Gastrocnemius medialis (tissue), 4 donors: ENCODE measurements at regions not wholly inside any gene's neighbourhood (a gene's known extent, or its start where the extent isn't known, plus 50 kb on each side); places are given as distances from the start of the nearest gene placed in this dataset.
"Not testable (repeated sequence)": the region's sequence is repeated elsewhere in the genome, so short reads cannot be mapped to it uniquely, and the experiment has no call there.

Source experiments
- ATAC-seq, 2 donors: fragments of 150-250 bp; one replicate each; pipeline ENCODE4 v1.9.1; 2016
- DNase-seq, 2 donors: peaks; one replicate each; pipeline ENCODE4 v3.0.0-alpha.2; 2019
- H3K27ac ChIP-seq, 4 donors: fragments of 200-600 bp; sonication (generic); 1 replicate in 1 of 4; 2 replicates in 3 of 4; pipeline ENCODE4 v1.5.1; 2016 to 2018; ENCODE audit warnings: mild to moderate bottlenecking in 2 of 4, moderate library complexity in 1 of 4
- H3K27me3 ChIP-seq, 3 donors: fragments of 200-600 bp; sonication (generic) in 2 of 3; 1 replicate in 1 of 3; 2 replicates in 2 of 3; pipeline versions ENCODE4 v1.5.1 to v1.6.0; 2016 to 2019; ENCODE audit warnings: mild to moderate bottlenecking in 1 of 3, moderate library complexity in 1 of 3
- H3K36me3 ChIP-seq, 2 donors: fragments of 200-600 bp; sonication (generic) in 1 of 2; one replicate each; pipeline ENCODE4 v1.5.1; 2017 to 2018
- H3K4me1 ChIP-seq, 2 donors: fragments of 200-600 bp; sonication (generic) in 1 of 2; one replicate each; pipeline ENCODE4 v1.5.1; 2016 to 2017; ENCODE audit warnings: mild to moderate bottlenecking in 2 of 2
- H3K4me3 ChIP-seq, 4 donors: fragments of 200-600 bp; sonication (generic) in 3 of 4; 1 replicate in 1 of 4; 2 replicates in 3 of 4; pipeline ENCODE4 v1.5.1; 2016 to 2019; ENCODE audit warnings: mild to moderate bottlenecking in 2 of 4
- H3K9me3 ChIP-seq, 3 donors: fragments of 200-600 bp; sonication (generic) in 2 of 3; 1 replicate in 1 of 3; 2 replicates in 2 of 3; pipeline ENCODE4 v1.5.1; 2016 to 2019
- POLR2A ChIP-seq, 2 donors: fragments of 450-650 bp; IDR thresholded peaks; one replicate each; pipeline ENCODE4 v1.6.1; 2017; ENCODE audit warnings: antibody characterized with exemption in 2 of 2, mild to moderate bottlenecking in 2 of 2, moderate library complexity in 2 of 2
- in situ Hi-C, 4 donors: fragments of 200-750 bp; cut with MboI; loops; one replicate each; pipeline versions ENCODE4 v1.15.0 to v1.8.0; 2017; ENCODE audit warnings: low sequenced_read_pairs in 4 of 4
- intact Hi-C: fragments of 100-400 bp; cut with DNase I; formaldehyde crosslinking; loops from one replicate; pipeline ENCODE4 v1.15.1; 2023; ENCODE audit warnings: low total_unique reads
- TF ChIP-seq, protein P1 (sequence below), 5 experiments: fragments of 450-650 bp in 3 of 5; fragments of 200-600 bp in 2 of 5; sonication (generic) in 2 of 5; IDR thresholded peaks in 4 of 5; conservative IDR thresholded peaks in 1 of 5; 1 replicate in 4 of 5; 2 replicates in 1 of 5; pipeline ENCODE4 v1.5.1; 2016 to 2019; ENCODE audit warnings: antibody characterized with exemption in 5 of 5, mild to moderate bottlenecking in 3 of 5, moderate library complexity in 3 of 5

DNA sequence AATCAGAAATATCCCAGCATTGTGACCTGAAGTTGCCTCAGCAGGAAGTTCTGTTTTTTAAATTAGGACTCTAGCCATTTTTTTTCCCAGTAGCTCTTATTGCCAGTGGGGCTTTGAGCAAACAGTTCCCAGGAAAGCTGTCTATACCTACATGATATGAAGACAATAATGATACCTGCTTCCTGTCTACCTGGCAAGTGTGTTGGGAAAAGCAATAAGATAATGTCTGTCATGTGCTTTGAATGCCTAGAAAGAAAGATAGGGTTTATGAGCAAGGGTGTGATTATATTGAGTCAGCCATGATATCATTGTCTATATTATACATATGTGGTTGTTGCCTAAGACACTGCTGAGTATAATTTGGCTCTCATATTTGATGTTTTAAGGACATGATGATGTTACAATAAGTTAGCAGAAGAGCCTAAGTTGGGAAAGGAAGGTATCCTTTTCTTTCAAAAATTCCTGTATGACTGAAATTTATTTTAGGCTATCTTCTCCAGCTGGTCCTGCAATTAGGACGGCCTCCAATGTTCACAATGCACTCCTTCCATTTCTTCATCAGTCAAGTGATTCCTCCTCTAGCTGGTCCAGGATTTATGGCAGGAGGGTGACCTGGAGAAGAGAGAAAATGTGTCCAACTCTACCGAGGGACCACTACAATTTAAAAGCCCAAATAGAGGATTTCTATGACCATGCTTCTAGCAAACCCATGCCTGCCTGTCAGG is 99.6 kb upstream of the CDC42BPA start:
- Histone ChIP-seq H3K27me3 (no peaks in the 10 kb centered on the region), H3K36me3 (no peaks in the 10 kb centered on the region), H3K4me1 (no peaks in the 10 kb centered on the region), H3K27ac (peak overlapping the region in 2 of 4 donors; percentile 4 to 33), H3K4me3 (no peak overlapping the region), H3K9me3 (no peaks in the 10 kb centered on the region)
- in situ Hi-C loops, result no loop called here
- intact Hi-C loops, result no loop called here
- no peak for DNase-seq
- no peak for ATAC-seq
- TF ChIP-seq, protein P1, sequence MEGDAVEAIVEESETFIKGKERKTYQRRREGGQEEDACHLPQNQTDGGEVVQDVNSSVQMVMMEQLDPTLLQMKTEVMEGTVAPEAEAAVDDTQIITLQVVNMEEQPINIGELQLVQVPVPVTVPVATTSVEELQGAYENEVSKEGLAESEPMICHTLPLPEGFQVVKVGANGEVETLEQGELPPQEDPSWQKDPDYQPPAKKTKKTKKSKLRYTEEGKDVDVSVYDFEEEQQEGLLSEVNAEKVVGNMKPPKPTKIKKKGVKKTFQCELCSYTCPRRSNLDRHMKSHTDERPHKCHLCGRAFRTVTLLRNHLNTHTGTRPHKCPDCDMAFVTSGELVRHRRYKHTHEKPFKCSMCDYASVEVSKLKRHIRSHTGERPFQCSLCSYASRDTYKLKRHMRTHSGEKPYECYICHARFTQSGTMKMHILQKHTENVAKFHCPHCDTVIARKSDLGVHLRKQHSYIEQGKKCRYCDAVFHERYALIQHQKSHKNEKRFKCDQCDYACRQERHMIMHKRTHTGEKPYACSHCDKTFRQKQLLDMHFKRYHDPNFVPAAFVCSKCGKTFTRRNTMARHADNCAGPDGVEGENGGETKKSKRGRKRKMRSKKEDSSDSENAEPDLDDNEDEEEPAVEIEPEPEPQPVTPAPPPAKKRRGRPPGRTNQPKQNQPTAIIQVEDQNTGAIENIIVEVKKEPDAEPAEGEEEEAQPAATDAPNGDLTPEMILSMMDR (IDR thresholded peaks at IDR 0.05 in 4 of 5, conservative IDR thresholded peaks at IDR 0.05 in 1 of 5), result no peak
- TF ChIP-seq POLR2A (IDR thresholded peaks at IDR 0.05), result no peak

GRCh38 chr1:227416156-227416830 is 98.0 kb upstream of the CDC42BPA start:
- Histone ChIP-seq H3K36me3 (no peaks in the 10 kb centered on the region), H3K27ac (no peak overlapping the region), H3K4me1 (no peaks in the 10 kb centered on the region), H3K9me3 (no peaks in the 10 kb centered on the region), H3K27me3 (no peaks in the 10 kb centered on the region), H3K4me3 (no peak overlapping the region)
- intact Hi-C loops (no loop called here), in situ Hi-C loops (no loop called here)
- TF ChIP-seq, protein P1 (IDR thresholded peaks at IDR 0.05 in 4 of 5, conservative IDR thresholded peaks at IDR 0.05 in 1 of 5), result no peak
- TF ChIP-seq POLR2A (IDR thresholded peaks at IDR 0.05), result no peak
- DNase-seq (no peak), ATAC-seq (no peak)

DNA sequence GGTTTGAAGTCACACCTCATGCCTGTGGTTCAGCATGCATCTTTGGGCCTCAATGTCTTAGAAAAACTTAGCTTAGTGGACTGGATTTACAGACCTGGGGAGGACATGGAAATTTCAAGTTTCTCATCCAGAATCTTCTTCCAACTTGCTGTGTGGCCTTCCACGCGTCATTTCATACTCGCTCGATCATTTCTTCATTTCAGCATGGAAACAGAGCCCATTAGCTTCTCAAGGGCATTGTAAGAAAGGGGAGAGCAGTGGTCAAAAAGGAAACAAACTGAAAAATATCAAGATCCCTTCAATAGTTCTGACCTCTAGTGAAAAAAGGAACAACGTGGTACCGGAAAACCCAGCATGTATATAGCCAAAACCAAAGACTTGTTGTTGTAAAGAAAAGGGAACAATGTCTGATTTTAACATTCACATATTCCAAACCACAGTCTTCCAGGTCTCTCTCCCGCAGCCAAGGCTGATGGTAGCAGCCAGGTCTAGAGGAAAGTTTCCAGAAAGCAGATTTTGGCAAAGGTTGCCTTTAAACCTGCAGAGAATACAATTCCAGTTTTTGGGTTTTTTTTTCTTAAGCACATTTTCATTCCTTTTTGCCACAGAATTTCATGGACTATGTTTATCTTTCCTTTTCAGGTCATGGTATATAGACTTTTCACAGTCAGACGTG is 97.0 kb upstream of the CDC42BPA start:
- in situ Hi-C loops (no loop called here), intact Hi-C loops (no loop called here)
- H3K4me1 ChIP-seq, result no peaks in the 10 kb centered on the region
- H3K27ac ChIP-seq, result no peak overlapping the region
- no peaks in the 10 kb centered on the region for H3K36me3 ChIP-seq
- H3K27me3 ChIP-seq, result no peaks in the 10 kb centered on the region
- H3K4me3 ChIP-seq, result no peak overlapping the region
- ATAC-seq, result no peak
- H3K9me3 ChIP-seq, result no peaks in the 10 kb centered on the region
- DNase-seq, result no peak
- TF ChIP-seq, protein P1 (IDR thresholded peaks at IDR 0.05 in 4 of 5, conservative IDR thresholded peaks at IDR 0.05 in 1 of 5), result no peak
- TF ChIP-seq POLR2A (IDR thresholded peaks at IDR 0.05), result no peak

DNA sequence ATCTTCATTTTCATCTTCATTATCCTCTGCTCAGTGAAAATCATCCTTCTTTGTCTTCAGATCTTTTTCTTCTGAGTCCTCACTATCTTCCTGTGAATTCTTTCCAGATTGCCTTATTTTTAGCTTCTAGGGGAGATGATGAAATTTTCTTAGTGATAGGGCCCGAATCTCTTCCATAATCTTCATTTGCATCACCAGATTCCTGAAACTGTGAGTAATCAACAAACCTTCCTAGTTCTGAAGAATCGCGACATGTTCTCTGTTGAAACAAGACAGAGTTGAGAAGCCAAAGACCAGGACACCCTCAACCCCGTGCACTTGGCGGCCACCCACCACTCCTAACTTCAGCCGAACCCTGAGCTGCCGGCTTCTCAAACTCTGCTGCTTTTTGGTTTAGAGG is 92.8 kb upstream of the CDC42BPA start:
- TF ChIP-seq POLR2A (IDR thresholded peaks at IDR 0.05), result no peak
- TF ChIP-seq, protein P1 (IDR thresholded peaks at IDR 0.05 in 4 of 5, conservative IDR thresholded peaks at IDR 0.05 in 1 of 5), result no peak
- no peaks in the 10 kb centered on the region for H3K4me1 ChIP-seq
- no peak for DNase-seq
- intact Hi-C loops, result no loop called here
- H3K4me3 ChIP-seq, result no peak overlapping the region
- in situ Hi-C loops, result no loop called here
- no peak for ATAC-seq
- no peaks in the 10 kb centered on the region for H3K9me3 ChIP-seq
- no peaks in the 10 kb centered on the region for H3K36me3 ChIP-seq
- no peak overlapping the region for H3K27ac ChIP-seq
- no peaks in the 10 kb centered on the region for H3K27me3 ChIP-seq

- intact Hi-C loops, H3K4me1 ChIP-seq, ATAC-seq, H3K36me3 ChIP-seq, in situ Hi-C loops, H3K27me3 ChIP-seq, H3K27ac ChIP-seq, H3K9me3 ChIP-seq, H3K4me3 ChIP-seq, DNase-seq: not testable (repeated sequence)
These were observed 88.0 kb upstream of the CDC42BPA start for GRCh38 chr1:227406332-227406731.
